ENCODE measurements at regions not wholly inside any gene's neighbourhood (a gene's known extent, or its start where the extent isn't known, plus 50 kb on each side); places are given as distances from the start of the nearest gene placed in this dataset.

GRCh38 chr2:172333978-172334330, 93.4 kb upstream of the ITGA6 start:
- no peak for DNase-seq

DNA sequence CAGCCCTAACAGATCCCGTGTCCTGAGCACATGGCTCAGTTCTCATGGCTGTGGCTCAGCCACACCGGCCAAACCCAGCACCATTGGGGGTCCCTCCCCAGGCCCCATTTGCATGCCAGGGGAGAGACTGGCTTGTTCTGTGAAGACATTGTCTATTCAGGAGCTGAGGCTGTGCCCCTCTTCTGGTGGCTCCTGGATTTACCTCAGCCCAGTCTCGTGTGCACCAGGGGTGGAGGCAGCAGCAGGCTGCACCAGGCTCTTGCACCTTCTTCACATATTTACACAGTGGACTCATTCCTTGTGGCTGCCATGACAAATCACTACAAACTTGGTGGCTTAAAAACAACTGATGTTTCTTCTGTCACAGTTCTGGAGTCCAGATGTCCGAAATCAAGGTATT, 92.4 kb upstream of the ITGA6 start:
- DNase-seq = no peak

DNA sequence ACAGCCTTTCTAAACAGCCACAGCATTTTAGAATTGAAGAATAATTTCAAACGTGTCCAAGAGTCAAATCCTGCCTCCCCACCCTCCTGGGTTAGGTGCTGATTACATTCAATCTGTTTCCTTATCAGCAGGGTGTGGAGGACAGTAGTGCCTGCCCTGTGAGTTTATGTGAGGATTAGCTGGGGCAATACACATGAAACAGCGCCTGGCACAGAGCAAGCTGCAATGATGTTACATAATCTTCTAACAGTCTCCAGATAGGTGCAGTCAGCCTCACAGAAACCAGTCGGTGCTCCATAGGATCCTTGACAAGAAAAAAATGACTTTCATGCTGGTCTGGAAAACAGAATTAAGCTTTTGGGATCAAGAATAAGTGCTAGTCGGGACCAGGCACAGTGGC, 91.7 kb upstream of the ITGA6 start:
- no peak for DNase-seq

GRCh38 chr2:172336681-172337080, 90.7 kb upstream of the ITGA6 start:
- DNase-seq = no peak

- no peak for DNase-seq
Observed at GRCh38 chr2:172339371-172340010, 87.9 kb upstream of the ITGA6 start.

- DNase-seq = no peak
Observed at GRCh38 chr2:172340394-172340793, 87.0 kb upstream of the ITGA6 start.

GRCh38 chr2:172342078-172342477, 85.3 kb upstream of the ITGA6 start:
- DNase-seq = no peak

GRCh38 chr2:172342611-172343010, 84.8 kb upstream of the ITGA6 start:
- DNase-seq = no peak

- no peak for DNase-seq
Observed at GRCh38 chr2:172344159-172344558, 83.2 kb upstream of the ITGA6 start.

- no peak for DNase-seq
Observed at GRCh38 chr2:172345956-172346555, 81.3 kb upstream of the ITGA6 start.

GRCh38 chr2:172348555-172349288, 78.7 kb upstream of the ITGA6 start:
- no peak for DNase-seq

- no peak for DNase-seq
Observed at GRCh38 chr2:172350839-172351479, 76.4 kb upstream of the ITGA6 start.

DNA sequence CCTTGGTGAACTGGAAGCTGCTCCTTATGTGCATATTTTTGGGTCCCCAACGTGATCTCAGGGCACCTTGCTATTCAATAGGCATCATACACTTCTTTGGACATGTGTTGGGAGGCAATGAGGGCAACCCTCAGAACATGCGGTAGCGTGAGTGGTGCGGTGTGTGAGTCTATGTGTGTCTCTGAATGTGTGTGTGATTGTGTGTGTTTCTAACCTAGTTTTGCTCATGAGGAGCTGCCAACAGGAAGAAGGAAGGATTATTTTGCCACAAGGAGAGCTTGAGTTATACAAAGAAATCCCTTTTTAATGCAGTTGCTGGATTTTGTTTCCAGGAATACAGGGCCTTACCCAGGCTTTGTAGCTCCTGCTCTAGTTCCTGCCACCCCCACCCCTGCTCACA, 75.8 kb upstream of the ITGA6 start:
- no peak for DNase-seq

DNA sequence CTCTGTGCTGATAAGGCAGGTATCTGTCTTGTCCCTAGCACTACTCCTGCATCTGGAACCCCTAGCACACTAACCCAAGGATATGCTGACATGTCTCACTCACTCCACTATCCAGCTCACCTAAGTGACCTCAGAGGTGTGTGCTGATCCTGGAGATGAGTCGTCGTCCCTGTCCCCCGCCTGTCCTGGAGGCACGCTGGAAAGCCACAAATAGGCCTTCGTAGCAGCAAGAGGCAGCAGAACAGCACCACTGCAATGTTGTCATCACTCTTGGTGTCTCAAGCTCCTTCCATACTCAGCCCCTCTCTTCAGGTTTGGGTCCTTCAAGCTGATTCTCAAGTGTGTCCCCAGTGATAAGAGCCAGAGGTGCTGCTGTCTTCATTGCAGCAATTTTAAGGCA, 73.0 kb upstream of the ITGA6 start:
- DNase-seq = no peak

GRCh38 chr2:172357442-172357841, 69.9 kb upstream of the ITGA6 start:
- DNase-seq = no peak

- no peak for DNase-seq
Observed at GRCh38 chr2:172358691-172359556, 68.5 kb upstream of the ITGA6 start.

DNA sequence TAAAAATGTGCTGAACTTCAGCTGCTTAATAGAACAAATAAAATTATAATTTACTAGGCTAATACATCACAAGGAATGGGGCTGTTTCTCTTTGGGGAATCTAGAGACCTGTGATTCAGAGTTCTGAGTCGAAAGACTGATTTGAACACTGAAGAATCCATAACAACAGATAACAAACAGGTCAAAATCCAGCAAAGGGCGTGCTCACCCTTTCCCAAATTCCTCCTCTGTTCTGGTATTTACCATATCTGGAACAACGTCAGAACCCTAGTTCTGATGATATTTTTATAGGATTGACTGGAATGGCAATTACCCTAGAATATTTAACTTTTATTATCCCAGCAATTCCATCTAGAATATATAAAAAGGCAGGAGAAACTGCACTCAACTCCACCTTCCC, 66.0 kb upstream of the ITGA6 start:
- DNase-seq = no peak

GRCh38 chr2:172361840-172362239, 65.5 kb upstream of the ITGA6 start:
- no peak for DNase-seq

GRCh38 chr2:172364261-172364660, 63.1 kb upstream of the ITGA6 start:
- no peak for DNase-seq

DNA sequence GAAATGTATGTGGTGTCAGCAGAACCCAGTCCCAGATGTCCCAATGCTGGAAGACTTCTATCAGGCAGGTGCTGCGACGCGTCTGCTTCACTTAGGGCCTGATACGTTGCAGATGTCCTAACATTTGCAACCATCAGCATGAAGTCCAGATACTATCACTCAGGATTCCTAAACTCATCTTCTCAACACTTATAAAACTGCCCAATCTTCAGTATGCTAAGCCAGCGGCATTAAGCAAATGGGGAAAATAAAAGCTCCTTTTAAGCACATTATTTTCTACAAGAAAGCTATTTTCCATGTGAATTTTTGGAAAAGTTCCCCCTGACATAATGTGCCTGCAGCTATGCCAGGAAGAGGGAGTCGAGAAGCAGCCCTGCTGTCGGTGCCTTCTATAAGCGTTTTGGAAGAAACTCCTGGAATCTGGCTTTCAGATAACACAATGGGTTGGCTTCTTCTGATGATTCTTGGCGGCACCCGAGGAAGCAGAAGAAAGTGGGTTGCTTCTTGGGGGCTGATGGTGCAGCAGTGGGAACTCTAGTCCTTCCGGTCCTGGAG, 60.7 kb upstream of the ITGA6 start:
- no peak for DNase-seq

GRCh38 chr2:172370821-172371455, 56.4 kb upstream of the ITGA6 start:
- DNase-seq = no peak

DNA sequence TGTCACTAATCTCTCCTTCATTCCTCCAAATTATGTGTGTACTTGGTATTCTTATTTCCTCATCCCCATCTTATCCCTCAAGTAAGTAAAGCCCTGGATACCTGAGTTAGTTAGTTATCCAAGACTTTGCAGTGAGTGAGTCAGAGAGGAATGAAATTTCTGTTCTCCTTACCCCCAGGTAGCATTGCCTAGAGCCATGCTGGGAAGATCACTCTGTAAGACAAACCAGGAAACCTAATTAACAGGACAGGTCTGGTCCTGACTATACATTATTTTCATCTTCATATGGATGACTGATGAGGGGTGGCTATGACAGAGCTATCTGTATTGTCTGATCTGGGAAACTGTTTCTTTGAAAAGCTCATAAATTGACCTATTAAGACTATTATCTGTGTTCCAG, 55.0 kb upstream of the ITGA6 start:
- no peak for DNase-seq

All from NCI-H1048 (cell line).